GM06990 (cell line): ENCODE measurements at regions not wholly inside any gene's neighbourhood (a gene's known extent, or its start where the extent isn't known, plus 50 kb on each side); places are given as distances from the start of the nearest gene placed in this dataset.

Experiments used
- DNase-seq: peaks from one replicate; pipeline ENCODE4 v3.0.0-alpha.2; 2011; ENCODE audit not compliant: insufficient read length; ENCODE audit errors: extremely low read depth
- H3K27me3 ChIP-seq: replicated peaks from 2 replicates; pipeline ENCODE4 v1.6.0; 2011; ENCODE audit warnings: low read length; ENCODE audit not compliant: control insufficient read depth, insufficient read depth
- H3K36me3 ChIP-seq: 2 replicates; pipeline ENCODE4 v1.5.1; 2011; ENCODE audit warnings: low read length; ENCODE audit not compliant: control insufficient read depth, insufficient read depth
- H3K4me3 ChIP-seq: replicated peaks from 2 replicates; pipeline ENCODE4 v1.5.1; 2011; ENCODE audit warnings: low read depth, mild to moderate bottlenecking, control low read depth, low read length
- TF ChIP-seq, protein P1 (sequence below): IDR thresholded peaks from 2 replicates; pipeline ENCODE4 v1.5.1; 2011; ENCODE audit warnings: low read length, control low read depth, mild to moderate bottlenecking, inconsistent platforms; ENCODE audit not compliant: insufficient read depth, poor library complexity, severe bottlenecking

DNA sequence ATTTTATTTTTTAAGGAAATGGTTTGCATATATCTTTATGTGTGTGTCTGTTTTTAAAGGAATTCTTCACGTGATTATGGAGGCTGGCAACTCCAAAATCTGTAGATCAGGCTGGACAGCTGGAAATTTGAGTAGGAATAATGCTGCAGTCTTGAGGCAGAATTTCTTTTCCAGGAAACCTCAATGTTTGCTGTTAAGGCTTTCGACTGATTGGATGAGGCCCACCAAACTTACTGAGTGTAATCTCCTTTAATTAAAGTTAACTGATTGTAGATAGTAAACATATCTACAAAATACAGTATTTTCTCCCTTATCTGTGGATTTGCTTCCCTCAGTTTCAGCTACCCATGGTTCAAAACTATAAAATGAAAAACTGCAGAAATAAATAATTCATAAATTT is 883.1 kb downstream of the TTLL7 start:
- Histone ChIP-seq H3K27me3 (no peaks in the 10 kb centered on the region), H3K4me3 (no peak overlapping the region), H3K36me3 (no peaks in the 10 kb centered on the region)
- no peak for DNase-seq
- TF ChIP-seq, protein P1, sequence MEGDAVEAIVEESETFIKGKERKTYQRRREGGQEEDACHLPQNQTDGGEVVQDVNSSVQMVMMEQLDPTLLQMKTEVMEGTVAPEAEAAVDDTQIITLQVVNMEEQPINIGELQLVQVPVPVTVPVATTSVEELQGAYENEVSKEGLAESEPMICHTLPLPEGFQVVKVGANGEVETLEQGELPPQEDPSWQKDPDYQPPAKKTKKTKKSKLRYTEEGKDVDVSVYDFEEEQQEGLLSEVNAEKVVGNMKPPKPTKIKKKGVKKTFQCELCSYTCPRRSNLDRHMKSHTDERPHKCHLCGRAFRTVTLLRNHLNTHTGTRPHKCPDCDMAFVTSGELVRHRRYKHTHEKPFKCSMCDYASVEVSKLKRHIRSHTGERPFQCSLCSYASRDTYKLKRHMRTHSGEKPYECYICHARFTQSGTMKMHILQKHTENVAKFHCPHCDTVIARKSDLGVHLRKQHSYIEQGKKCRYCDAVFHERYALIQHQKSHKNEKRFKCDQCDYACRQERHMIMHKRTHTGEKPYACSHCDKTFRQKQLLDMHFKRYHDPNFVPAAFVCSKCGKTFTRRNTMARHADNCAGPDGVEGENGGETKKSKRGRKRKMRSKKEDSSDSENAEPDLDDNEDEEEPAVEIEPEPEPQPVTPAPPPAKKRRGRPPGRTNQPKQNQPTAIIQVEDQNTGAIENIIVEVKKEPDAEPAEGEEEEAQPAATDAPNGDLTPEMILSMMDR: no peak

DNA sequence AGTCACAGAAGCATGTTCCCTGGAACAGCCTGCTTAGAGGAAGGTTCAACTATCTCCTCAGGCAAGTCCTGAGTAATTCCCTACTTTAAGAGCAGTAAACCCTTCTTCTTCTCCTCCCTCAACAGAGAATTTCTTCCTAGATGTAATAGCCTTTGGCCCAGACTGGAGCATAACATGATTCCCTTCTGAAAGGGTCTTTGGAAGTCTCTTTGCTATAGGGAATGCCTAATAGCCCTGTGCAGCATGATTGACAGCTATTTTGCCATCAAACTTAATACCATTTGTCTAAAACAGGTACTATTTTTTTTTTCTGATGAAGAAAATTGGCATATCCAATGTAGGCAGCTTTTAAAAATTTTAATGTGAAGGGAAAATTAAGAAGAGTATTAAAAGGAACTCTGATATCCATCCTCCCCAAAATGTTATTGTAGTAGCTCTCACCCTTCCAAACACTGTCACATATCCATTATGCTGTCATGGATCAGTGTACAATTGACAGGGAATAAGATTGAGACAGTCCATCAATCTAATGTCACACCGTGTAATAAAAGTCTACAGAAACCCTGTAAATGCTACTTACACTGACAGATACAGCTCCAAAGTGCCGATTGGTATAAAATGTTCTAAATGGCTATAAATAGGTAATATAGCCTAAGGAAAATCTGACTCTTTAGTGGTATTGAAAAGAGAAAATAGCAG is 884.6 kb downstream of the TTLL7 start:
- no peak for DNase-seq
- no peaks in the 10 kb centered on the region for H3K27me3 ChIP-seq
- H3K4me3 ChIP-seq: no peak overlapping the region
- H3K36me3 ChIP-seq: no peaks in the 10 kb centered on the region
- TF ChIP-seq, protein P1: no peak

DNA sequence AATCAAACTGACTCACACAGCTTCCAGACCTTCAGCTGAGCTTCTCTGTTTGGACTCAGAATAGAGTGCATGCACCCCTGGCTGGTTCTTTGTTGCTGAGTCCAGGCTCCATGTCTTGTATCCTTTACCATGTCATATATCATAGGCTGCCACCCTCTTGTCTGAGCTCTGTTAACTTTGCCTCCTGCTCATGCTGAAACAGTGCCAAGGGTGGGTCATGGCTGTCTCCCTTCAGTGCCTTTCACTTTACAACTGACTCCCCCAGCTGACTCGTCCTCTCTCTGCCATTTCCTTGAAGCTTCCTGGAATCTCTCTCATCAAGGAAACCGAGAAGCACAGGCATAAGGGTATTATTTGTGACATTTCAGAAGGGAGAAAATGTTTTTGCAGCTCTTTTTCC is 885.3 kb downstream of the TTLL7 start:
- no peaks in the 10 kb centered on the region for H3K27me3 ChIP-seq
- TF ChIP-seq, protein P1: no peak
- DNase-seq: no peak
- H3K36me3 ChIP-seq: no peaks in the 10 kb centered on the region
- no peak overlapping the region for H3K4me3 ChIP-seq

DNA sequence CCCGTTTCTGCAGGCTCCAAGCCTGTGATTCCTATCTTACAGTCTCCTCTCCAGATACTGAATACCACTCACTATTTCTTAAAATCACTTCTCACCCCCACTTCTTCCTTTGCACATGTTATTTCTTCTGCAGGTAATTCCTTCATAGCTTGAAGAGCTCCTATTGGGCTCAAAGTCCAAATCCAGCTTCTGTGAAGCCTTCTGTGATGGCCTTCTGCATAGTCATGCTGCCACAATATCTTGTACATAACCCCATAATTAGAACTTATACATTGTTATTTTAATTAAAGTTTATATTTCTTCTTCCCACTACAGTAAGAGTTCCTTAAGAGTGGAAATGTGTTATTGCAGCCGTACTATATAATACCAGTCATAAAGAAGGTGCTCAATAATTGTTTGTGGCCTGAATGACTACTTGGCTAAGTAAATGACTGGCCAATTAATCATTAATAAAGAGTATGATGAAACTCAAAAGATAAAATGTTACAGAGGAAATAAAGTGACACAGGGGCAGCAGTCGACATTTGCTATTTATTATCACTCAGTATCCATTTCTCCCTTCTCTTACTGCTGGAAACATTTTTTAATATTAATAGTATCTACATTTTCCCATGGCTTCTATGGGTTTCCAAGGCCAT is 886.6 kb downstream of the TTLL7 start:
- H3K36me3 ChIP-seq: no peaks in the 10 kb centered on the region
- H3K4me3 ChIP-seq: no peak overlapping the region
- no peak for DNase-seq
- TF ChIP-seq, protein P1: no peak
- no peaks in the 10 kb centered on the region for H3K27me3 ChIP-seq

DNA sequence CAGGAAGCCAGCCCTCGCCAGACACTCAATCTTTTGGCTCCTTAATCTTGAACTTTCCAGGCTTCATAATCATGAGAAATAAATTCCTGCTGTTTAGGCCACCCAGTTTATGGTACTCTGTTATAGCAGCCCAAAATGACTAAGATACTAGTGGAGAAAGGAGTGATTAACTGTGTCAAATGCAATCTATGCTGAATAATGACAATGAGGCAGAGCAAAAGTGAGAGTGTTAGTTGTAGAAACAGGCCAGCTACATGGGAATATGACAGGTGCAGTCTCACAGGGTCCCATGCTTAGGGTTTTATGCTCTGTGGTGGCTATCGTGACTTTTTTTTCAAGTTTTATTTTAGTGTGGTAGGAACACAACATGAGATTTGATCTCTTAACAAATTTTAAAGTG is 888.8 kb downstream of the TTLL7 start:
- no peaks in the 10 kb centered on the region for H3K36me3 ChIP-seq
- TF ChIP-seq, protein P1: no peak
- no peak for DNase-seq
- H3K4me3 ChIP-seq: no peak overlapping the region
- H3K27me3 ChIP-seq: no peaks in the 10 kb centered on the region
